GM12878 (cell line): ENCODE measurements at regions not wholly inside any gene's neighbourhood (a gene's known extent, or its start where the extent isn't known, plus 50 kb on each side); places are given as distances from the start of the nearest gene placed in this dataset.

ENCODE experiments used
- CTCF ChIP-seq, 3 experiments: IDR thresholded peaks in 2 of 3; conservative IDR thresholded peaks in 1 of 3; 2 replicates each; pipeline ENCODE4 v1.5.1; 2011; ENCODE audit warnings: low read depth in 3 of 3, low read length in 3 of 3, mild to moderate bottlenecking in 3 of 3, control low read depth in 2 of 3, moderate library complexity in 2 of 3, inconsistent platforms in 1 of 3, mixed read lengths in 1 of 3; ENCODE audit not compliant: control insufficient read depth in 2 of 3, insufficient read depth in 1 of 3; ENCODE audit errors: extremely low read depth in 1 of 3
- EP300 ChIP-seq, 2 experiments: fragments of 150-350 bp in 1 of 2; IDR thresholded peaks; 2 replicates each; pipeline ENCODE4 v1.6.1; 2011 to 2012; ENCODE audit warnings: low read depth in 2 of 2, low read length in 2 of 2, borderline replicate concordance in 1 of 2, improper control_type of control experiment in 1 of 2, inconsistent platforms in 1 of 2; ENCODE audit not compliant: control insufficient read depth in 1 of 2
- HDAC2 ChIP-seq: fragments of 200-600 bp; sonication (generic); IDR thresholded peaks from 2 replicates; pipeline ENCODE4 v1.6.1; 2017
- MAX ChIP-seq: IDR thresholded peaks from 2 replicates; pipeline ENCODE4 v1.6.1; 2012; ENCODE audit warnings: low read depth, low read length, improper control_type of control experiment
- ZNF24 ChIP-seq: fragments of 450-650 bp; IDR thresholded peaks from 2 replicates; pipeline ENCODE4 v1.6.1; 2017; ENCODE audit warnings: antibody characterized with exemption, mild to moderate bottlenecking
- TF ChIP-seq, protein P1 (sequence below): IDR thresholded peaks from 2 replicates; pipeline ENCODE4 v1.6.1; 2012; ENCODE audit warnings: low read depth, low read length, improper control_type of control experiment

DNA sequence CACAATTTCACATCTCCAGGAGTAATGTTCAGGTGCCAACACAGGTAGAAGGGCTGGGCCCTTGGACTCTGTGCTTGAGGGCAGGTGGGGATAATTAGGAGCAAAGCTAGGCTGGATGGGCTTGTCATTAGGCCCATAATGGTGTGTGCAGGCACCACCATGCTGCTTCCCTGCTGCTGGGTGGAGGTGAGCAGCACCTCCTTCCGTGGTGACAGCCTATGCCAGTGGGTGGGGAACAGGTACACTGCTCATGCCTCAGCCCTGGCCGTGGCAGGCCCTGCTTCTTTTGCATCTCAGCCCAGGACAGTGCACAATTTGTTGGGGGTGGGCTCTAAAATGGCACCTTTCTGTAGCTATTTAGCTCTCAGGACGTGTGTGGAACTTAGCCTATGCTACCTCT lies 955.5 kb downstream of the TMTC2 start:
- TF ChIP-seq EP300 (IDR thresholded peaks at IDR 0.05; ENCODE audit: borderline replicate concordance in 1 of 2, control insufficient read depth in 1 of 2, low read depth in 2 of 2, low read length in 2 of 2) = no peak
- TF ChIP-seq CTCF (IDR thresholded peaks at IDR 0.05 in 2 of 3, conservative IDR thresholded peaks at IDR 0.05 in 1 of 3; ENCODE audit: control insufficient read depth in 2 of 3, extremely low read depth in 1 of 3, insufficient read depth in 1 of 3, low read depth in 3 of 3, low read length in 3 of 3) = no peak
- TF ChIP-seq, protein P1, sequence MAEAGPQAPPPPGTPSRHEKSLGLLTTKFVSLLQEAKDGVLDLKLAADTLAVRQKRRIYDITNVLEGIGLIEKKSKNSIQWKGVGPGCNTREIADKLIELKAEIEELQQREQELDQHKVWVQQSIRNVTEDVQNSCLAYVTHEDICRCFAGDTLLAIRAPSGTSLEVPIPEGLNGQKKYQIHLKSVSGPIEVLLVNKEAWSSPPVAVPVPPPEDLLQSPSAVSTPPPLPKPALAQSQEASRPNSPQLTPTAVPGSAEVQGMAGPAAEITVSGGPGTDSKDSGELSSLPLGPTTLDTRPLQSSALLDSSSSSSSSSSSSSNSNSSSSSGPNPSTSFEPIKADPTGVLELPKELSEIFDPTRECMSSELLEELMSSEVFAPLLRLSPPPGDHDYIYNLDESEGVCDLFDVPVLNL = no peak
- TF ChIP-seq MAX = no peak
- no peak for TF ChIP-seq ZNF24
- no peak for TF ChIP-seq HDAC2
